Keratinocyte (primary cell): ENCODE measurements at regions not wholly inside any gene's neighbourhood (a gene's known extent, or its start where the extent isn't known, plus 50 kb on each side); places are given as distances from the start of the nearest gene placed in this dataset.

ENCODE experiments used
- DNase-seq: peaks from one replicate; pipeline ENCODE4 v3.0.0-alpha.2; 2011; ENCODE audit warnings: low read depth, missing footprints, low spot score
- FAIRE-seq: peaks from 2 replicates; lab custom pipeline; 2011; peaks lifted over from hg19 to GRCh38; lab: Jason Lieb, UNC
- H2AFZ ChIP-seq: 2 replicates; pipeline ENCODE4 v1.6.0; 2012; ENCODE audit warnings: low read length, control low read depth, inconsistent platforms; ENCODE audit not compliant: control insufficient read depth
- H3K27ac ChIP-seq: 2 replicates; pipeline ENCODE4 v1.5.1; 2011; ENCODE audit warnings: low read length; ENCODE audit not compliant: control insufficient read depth, insufficient read depth
- H3K27me3 ChIP-seq: 3 replicates; pipeline ENCODE4 v1.6.0; 2011; ENCODE audit warnings: low read length; ENCODE audit not compliant: control insufficient read depth, insufficient read depth; ENCODE audit errors: extremely low read depth
- H3K36me3 ChIP-seq, 2 experiments: 2 replicates in 1 of 2; 3 replicates in 1 of 2; pipeline ENCODE4 v1.5.1; 2011; ENCODE audit warnings: low read length in 2 of 2, mild to moderate bottlenecking in 1 of 2; ENCODE audit not compliant: control insufficient read depth in 2 of 2, insufficient read depth in 2 of 2; ENCODE audit errors: extremely low read depth in 1 of 2
- H3K4me1 ChIP-seq: 3 replicates; pipeline ENCODE4 v1.5.1; 2011; ENCODE audit warnings: low read length; ENCODE audit not compliant: control insufficient read depth, insufficient read depth; ENCODE audit errors: extremely low read depth
- H3K4me2 ChIP-seq: 3 replicates; pipeline ENCODE4 v1.6.0; 2011; ENCODE audit warnings: low read depth, low read length; ENCODE audit not compliant: control insufficient read depth, insufficient read depth; ENCODE audit errors: extremely low read depth
- H3K4me3 ChIP-seq, 3 experiments: fragments of 200-600 bp in 1 of 3; sonication (generic) in 1 of 3; 2 replicates in 2 of 3; 3 replicates in 1 of 3; pipeline ENCODE4 v1.5.1; 2011 to 2016; ENCODE audit warnings: low read length in 3 of 3, mild to moderate bottlenecking in 3 of 3, control low read depth in 2 of 3, inconsistent platforms in 1 of 3, low read depth in 1 of 3, mixed read lengths in 1 of 3, mixed run types in 1 of 3, moderate library complexity in 1 of 3; ENCODE audit not compliant: control insufficient read depth in 2 of 3, insufficient read depth in 2 of 3; ENCODE audit errors: extremely low read depth in 1 of 3
- H3K79me2 ChIP-seq: 2 replicates; pipeline ENCODE4 v1.6.0; 2012; ENCODE audit warnings: low read length; ENCODE audit not compliant: control insufficient read depth, insufficient read depth
- H3K9ac ChIP-seq: 3 replicates; pipeline ENCODE4 v1.6.0; 2011; ENCODE audit warnings: low read length; ENCODE audit not compliant: control insufficient read depth, insufficient read depth; ENCODE audit errors: extremely low read depth
- H3K9me1 ChIP-seq: 3 replicates; pipeline ENCODE4 v1.6.0; 2011; ENCODE audit warnings: low read length; ENCODE audit not compliant: control insufficient read depth, insufficient read depth; ENCODE audit errors: extremely low read depth
- H3K9me3 ChIP-seq: 2 replicates; pipeline ENCODE4 v1.5.1; 2012; ENCODE audit warnings: low read depth, low read length; ENCODE audit not compliant: control insufficient read depth
- H4K20me1 ChIP-seq: 3 replicates; pipeline ENCODE4 v1.6.0; 2011; ENCODE audit warnings: low read length; ENCODE audit not compliant: control insufficient read depth, insufficient read depth; ENCODE audit errors: extremely low read depth
- EZH2 ChIP-seq: IDR thresholded peaks from one replicate; pipeline ENCODE4 v1.6.1; 2012; ENCODE audit warnings: inconsistent platforms, mild to moderate bottlenecking, low read length, moderate library complexity
- dilution Hi-C: fragments of 300-500 bp; cut with MboI; formaldehyde crosslinking; loops from one replicate; pipeline ENCODE4 v1.7.0; 2020; ENCODE audit warnings: low sequenced_read_pairs; ENCODE audit not compliant: extremely low pct_ligation_motif_present
- TF ChIP-seq, protein P1 (sequence below), 3 experiments: IDR thresholded peaks in 1 of 3; conservative IDR thresholded peaks in 1 of 3; optimal IDR thresholded peaks in 1 of 3; 2 replicates in 2 of 3; 3 replicates in 1 of 3; pipeline versions ENCODE3 to v1.5.1; 2011; ENCODE audit warnings: low read length in 3 of 3, mild to moderate bottlenecking in 3 of 3, moderate library complexity in 2 of 3, control low read depth in 1 of 3, inconsistent platforms in 1 of 3; ENCODE audit not compliant: insufficient read depth in 2 of 3; ENCODE audit errors: extremely low read depth in 1 of 3

DNA sequence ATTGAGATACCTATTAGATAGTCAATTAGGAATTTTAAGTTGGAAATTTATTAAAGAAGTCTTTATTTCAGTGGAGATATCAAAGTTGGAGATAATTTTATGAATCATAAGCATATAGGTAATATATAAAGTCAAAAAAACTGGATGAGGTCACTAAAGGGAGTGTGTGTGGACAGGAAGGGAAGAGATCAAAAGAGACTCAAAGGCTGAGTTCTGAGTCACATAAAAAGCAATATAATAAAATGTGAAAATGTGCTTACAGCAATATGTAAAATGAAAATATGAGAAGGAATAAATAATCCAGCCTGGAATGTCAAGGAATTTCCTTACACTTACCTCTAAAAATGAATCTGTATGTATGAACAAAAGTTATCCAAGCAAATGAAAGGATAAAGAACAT lies 583.3 kb upstream of the SORCS1 start:
- no peak overlapping the region for H3K27ac ChIP-seq
- H3K79me2 ChIP-seq: no peaks in the 10 kb centered on the region
- DNase-seq (no peak), FAIRE-seq (no peak)
- TF ChIP-seq, protein P1, sequence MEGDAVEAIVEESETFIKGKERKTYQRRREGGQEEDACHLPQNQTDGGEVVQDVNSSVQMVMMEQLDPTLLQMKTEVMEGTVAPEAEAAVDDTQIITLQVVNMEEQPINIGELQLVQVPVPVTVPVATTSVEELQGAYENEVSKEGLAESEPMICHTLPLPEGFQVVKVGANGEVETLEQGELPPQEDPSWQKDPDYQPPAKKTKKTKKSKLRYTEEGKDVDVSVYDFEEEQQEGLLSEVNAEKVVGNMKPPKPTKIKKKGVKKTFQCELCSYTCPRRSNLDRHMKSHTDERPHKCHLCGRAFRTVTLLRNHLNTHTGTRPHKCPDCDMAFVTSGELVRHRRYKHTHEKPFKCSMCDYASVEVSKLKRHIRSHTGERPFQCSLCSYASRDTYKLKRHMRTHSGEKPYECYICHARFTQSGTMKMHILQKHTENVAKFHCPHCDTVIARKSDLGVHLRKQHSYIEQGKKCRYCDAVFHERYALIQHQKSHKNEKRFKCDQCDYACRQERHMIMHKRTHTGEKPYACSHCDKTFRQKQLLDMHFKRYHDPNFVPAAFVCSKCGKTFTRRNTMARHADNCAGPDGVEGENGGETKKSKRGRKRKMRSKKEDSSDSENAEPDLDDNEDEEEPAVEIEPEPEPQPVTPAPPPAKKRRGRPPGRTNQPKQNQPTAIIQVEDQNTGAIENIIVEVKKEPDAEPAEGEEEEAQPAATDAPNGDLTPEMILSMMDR (optimal IDR thresholded peaks at IDR 0.05 in 1 of 3, IDR thresholded peaks at IDR 0.05 in 1 of 3, conservative IDR thresholded peaks at IDR 0.05 in 1 of 3; ENCODE audit: extremely low read depth in 1 of 3, insufficient read depth in 2 of 3, low read length in 3 of 3): no peak
- no peak for TF ChIP-seq EZH2
- no peak overlapping the region for H3K9ac ChIP-seq
- H4K20me1 ChIP-seq: no peaks in the 10 kb centered on the region
- no peak overlapping the region for H3K4me3 ChIP-seq
- dilution Hi-C loops: no loop called here
- H3K27me3 ChIP-seq: no peaks in the 10 kb centered on the region
- no peaks in the 10 kb centered on the region for H3K9me1 ChIP-seq
- no peaks in the 10 kb centered on the region for H3K9me3 ChIP-seq
- H3K4me2 ChIP-seq: no peak overlapping the region
- H2AFZ ChIP-seq: no peak overlapping the region
- no peaks in the 10 kb centered on the region for H3K36me3 ChIP-seq
- H3K4me1 ChIP-seq: no peaks in the 10 kb centered on the region

DNA sequence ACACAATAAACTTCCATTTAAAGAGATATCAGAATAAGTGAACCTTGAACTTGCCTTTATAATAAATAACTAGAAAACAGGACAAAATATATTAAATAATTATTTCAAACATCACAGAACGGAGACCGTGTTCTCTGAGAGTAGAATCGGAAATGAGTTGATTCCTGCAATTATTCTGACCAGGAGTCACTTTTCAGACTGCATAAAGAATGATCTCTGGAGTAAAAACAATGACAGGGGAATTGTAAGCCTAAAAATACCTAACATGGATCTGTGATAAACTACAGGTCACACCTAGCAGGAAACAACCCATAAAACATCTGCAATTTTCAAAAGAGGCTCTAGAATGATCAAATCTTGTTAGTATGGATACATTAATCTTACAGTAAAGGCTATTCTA lies 577.5 kb upstream of the SORCS1 start:
- Histone ChIP-seq H3K4me1 (no peaks in the 10 kb centered on the region), H3K36me3 (no peaks in the 10 kb centered on the region), H3K4me2 (no peak overlapping the region), H3K79me2 (no peaks in the 10 kb centered on the region), H3K9me3 (no peaks in the 10 kb centered on the region), H2AFZ (no peak overlapping the region), H3K4me3 (no peak overlapping the region), H4K20me1 (no peaks in the 10 kb centered on the region), H3K9me1 (no peaks in the 10 kb centered on the region), H3K9ac (no peak overlapping the region), H3K27ac (no peak overlapping the region), H3K27me3 (no peaks in the 10 kb centered on the region)
- TF ChIP-seq EZH2: no peak
- TF ChIP-seq, protein P1 (optimal IDR thresholded peaks at IDR 0.05 in 1 of 3, IDR thresholded peaks at IDR 0.05 in 1 of 3, conservative IDR thresholded peaks at IDR 0.05 in 1 of 3; ENCODE audit: extremely low read depth in 1 of 3, insufficient read depth in 2 of 3, low read length in 3 of 3): no peak
- no peak for DNase-seq
- dilution Hi-C loops: no loop called here
- no peak for FAIRE-seq
